H1 (cell line): ENCODE measurements at regions not wholly inside any gene's neighbourhood (a gene's known extent, or its start where the extent isn't known, plus 50 kb on each side); places are given as distances from the start of the nearest gene placed in this dataset.

Experiments
- CTCF ChIA-PET: fragments of 300-600 bp; sonication (Branson Sonifier 250); formaldehyde crosslinking; loops from one replicate; lab custom pipeline; 2021; ENCODE audit not compliant: partially characterized antibody; lab: Charles Lee
- POLR2A ChIA-PET: fragments of 300-600 bp; sonication (Branson Sonifier 250); formaldehyde crosslinking; loops from one replicate; lab custom pipeline; 2021; ENCODE audit warnings: inconsistent platforms; ENCODE audit not compliant: partially characterized antibody; lab: Charles Lee
- DNase-seq, 2 experiments: peaks; one replicate each; pipeline versions ENCODE4 v3.0.0 to v3.0.0-alpha.2; 2010 to 2022; ENCODE audit warnings: low spot score in 2 of 2, low read depth in 1 of 2, mixed read lengths in 1 of 2
- FAIRE-seq: peaks from 2 replicates; lab custom pipeline; 2011; peaks lifted over from hg19 to GRCh38; lab: Jason Lieb, UNC
- H2AFZ ChIP-seq: 2 replicates; pipeline ENCODE4 v1.8.1; 2012; ENCODE audit warnings: low read length, inconsistent platforms
- H2AK5ac ChIP-seq: 2 replicates; pipeline ENCODE4 v1.6.1; 2013; ENCODE audit warnings: low read depth, low read length
- H2BK120ac ChIP-seq: replicated peaks from 2 replicates; pipeline ENCODE3; 2013; ENCODE audit warnings: low read depth, low read length, inconsistent platforms
- H2BK12ac ChIP-seq: 2 replicates; pipeline ENCODE4 v1.6.1; 2013; ENCODE audit warnings: low read depth, low read length
- H2BK15ac ChIP-seq: 2 replicates; pipeline ENCODE4 v1.6.1; 2013; ENCODE audit warnings: low read length
- H2BK20ac ChIP-seq: 2 replicates; pipeline ENCODE4 v1.6.1; 2013; ENCODE audit warnings: low read length
- H2BK5ac ChIP-seq: 2 replicates; pipeline ENCODE4 v1.6.1; 2013; ENCODE audit warnings: low read depth, low read length
- H3K14ac ChIP-seq: 2 replicates; pipeline ENCODE4 v1.6.1; 2013; ENCODE audit warnings: inconsistent platforms; ENCODE audit not compliant: insufficient read length
- H3K18ac ChIP-seq: 2 replicates; pipeline ENCODE4 v1.6.1; 2013; ENCODE audit warnings: low read length; ENCODE audit errors: extremely low read depth
- H3K23ac ChIP-seq: 2 replicates; pipeline ENCODE4 v1.6.1; 2013; ENCODE audit warnings: inconsistent platforms; ENCODE audit not compliant: insufficient read length
- H3K23me2 ChIP-seq: 2 replicates; pipeline ENCODE4 v1.6.1; 2013; ENCODE audit warnings: low read depth, low read length
- H3K27ac ChIP-seq: 2 replicates; pipeline ENCODE4 v1.6.1; 2011; ENCODE audit warnings: low read depth, low read length, inconsistent platforms
- H3K27me3 ChIP-seq, 4 experiments: replicated peaks in 1 of 4; 1 replicate in 1 of 4; 2 replicates in 3 of 4; pipeline versions ENCODE4 v1.6.1 to v1.8.1; 2011 to 2013; ENCODE audit warnings: low read length in 3 of 4, mild to moderate bottlenecking in 3 of 4, inconsistent platforms in 2 of 4, mixed read lengths in 2 of 4, moderate library complexity in 1 of 4; ENCODE audit not compliant: control insufficient read depth in 3 of 4, insufficient read depth in 3 of 4; ENCODE audit errors: extremely low read depth in 1 of 4
- H3K36me3 ChIP-seq, 4 experiments: 2 replicates each; pipeline versions ENCODE4 v1.6.1 to v1.8.1; 2011 to 2013; ENCODE audit warnings: mild to moderate bottlenecking in 4 of 4, low read length in 3 of 4, moderate library complexity in 2 of 4, control low read depth in 1 of 4, inconsistent platforms in 1 of 4; ENCODE audit not compliant: insufficient read depth in 4 of 4, control insufficient read depth in 2 of 4
- H3K4ac ChIP-seq: replicated peaks from 2 replicates; pipeline ENCODE3; 2013; ENCODE audit warnings: low read length, low read depth, mixed read lengths, inconsistent platforms; ENCODE audit not compliant: insufficient read length
- H3K4me1 ChIP-seq, 4 experiments: replicated peaks in 1 of 4; 1 replicate in 1 of 4; 2 replicates in 3 of 4; pipeline versions ENCODE4 v1.6.1 to v1.8.1; 2011 to 2013; ENCODE audit warnings: low read length in 3 of 4, inconsistent platforms in 2 of 4, mixed read lengths in 1 of 4; ENCODE audit not compliant: insufficient read depth in 4 of 4, control insufficient read depth in 3 of 4
- H3K4me2 ChIP-seq, 2 experiments: 2 replicates each; pipeline versions ENCODE4 v1.6.1 to v1.8.1; 2011 to 2013; ENCODE audit warnings: low read depth in 2 of 2, low read length in 2 of 2, control low read depth in 1 of 2, inconsistent platforms in 1 of 2, mild to moderate bottlenecking in 1 of 2; ENCODE audit not compliant: insufficient read depth in 1 of 2
- H3K4me3 ChIP-seq, 4 experiments: fragments of 200-600, 300-600 bp in 1 of 4; sonication (generic), shearing (Covaris generic), sonication (Bioruptor Twin) in 1 of 4; 2 replicates each; pipeline versions ENCODE4 v1.5.1 to v1.8.1; 2011 to 2016; ENCODE audit warnings: low read length in 4 of 4, low read depth in 3 of 4, control low read depth in 2 of 4, inconsistent platforms in 2 of 4, mild to moderate bottlenecking in 2 of 4, mixed read lengths in 1 of 4, moderate library complexity in 1 of 4; ENCODE audit not compliant: insufficient read depth in 2 of 4; ENCODE audit errors: extremely low read depth in 1 of 4
- H3K56ac ChIP-seq: replicated peaks from 2 replicates; pipeline ENCODE3; 2013; ENCODE audit warnings: low read depth, mild to moderate bottlenecking, mixed read lengths, low read length, inconsistent platforms; ENCODE audit not compliant: insufficient read length
- H3K79me1 ChIP-seq: 2 replicates; pipeline ENCODE4 v1.6.1; 2013; ENCODE audit warnings: low read depth, low read length, control low read depth
- H3K79me2 ChIP-seq, 2 experiments: 2 replicates each; pipeline versions ENCODE4 v1.6.1 to v1.8.1; 2012 to 2013; ENCODE audit warnings: low read length in 2 of 2, mild to moderate bottlenecking in 2 of 2, inconsistent platforms in 1 of 2; ENCODE audit not compliant: insufficient read depth in 2 of 2, control insufficient read depth in 1 of 2
- H3K9ac ChIP-seq, 4 experiments: replicated peaks in 1 of 4; 1 replicate in 1 of 4; 2 replicates in 3 of 4; pipeline versions ENCODE4 v1.6.1 to v1.8.1; 2011 to 2013; ENCODE audit warnings: low read depth in 3 of 4, low read length in 3 of 4, control low read depth in 2 of 4, mild to moderate bottlenecking in 2 of 4, moderate library complexity in 2 of 4, inconsistent platforms in 1 of 4; ENCODE audit errors: extremely low read depth in 1 of 4
- H3K9me3 ChIP-seq, 2 experiments: 2 replicates each; pipeline versions ENCODE4 v1.6.1 to v1.8.1; 2012 to 2013; ENCODE audit warnings: mild to moderate bottlenecking in 2 of 2, moderate library complexity in 2 of 2, control low read depth in 1 of 2, inconsistent platforms in 1 of 2, low read depth in 1 of 2, low read length in 1 of 2, mixed read lengths in 1 of 2; ENCODE audit not compliant: insufficient read depth in 2 of 2
- H4K20me1 ChIP-seq, 2 experiments: replicated peaks in 1 of 2; 2 replicates each; pipeline versions ENCODE3 to v1.8.1; 2011 to 2013; ENCODE audit warnings: inconsistent platforms in 2 of 2, low read length in 2 of 2, mild to moderate bottlenecking in 1 of 2; ENCODE audit not compliant: insufficient read depth in 2 of 2, control insufficient read depth in 1 of 2
- H4K5ac ChIP-seq: 2 replicates; pipeline ENCODE4 v1.6.1; 2013; ENCODE audit warnings: low read length, low read depth, mixed read lengths, inconsistent platforms; ENCODE audit not compliant: insufficient read length
- H4K8ac ChIP-seq: 2 replicates; pipeline ENCODE4 v1.8.0; 2013; ENCODE audit warnings: mild to moderate bottlenecking, moderate library complexity, low read length, inconsistent platforms; ENCODE audit not compliant: insufficient read depth; ENCODE audit errors: extremely low read depth
- H4K91ac ChIP-seq: replicated peaks from 2 replicates; pipeline ENCODE3; 2013; ENCODE audit warnings: low read length, mixed read lengths, inconsistent platforms; ENCODE audit not compliant: insufficient read length
- BCL11A ChIP-seq, 2 experiments: IDR thresholded peaks; one replicate each; pipeline ENCODE4 v1.6.1; 2011; ENCODE audit warnings: low read depth in 2 of 2, low read length in 2 of 2, mild to moderate bottlenecking in 2 of 2
- CHD2 ChIP-seq: IDR thresholded peaks from 2 replicates; pipeline ENCODE4 v1.6.1; 2012; ENCODE audit warnings: low read length, improper control_type of control experiment
- GTF2F1 ChIP-seq: IDR thresholded peaks from 2 replicates; pipeline ENCODE4 v1.6.1; 2012; ENCODE audit warnings: low read depth, low read length, improper control_type of control experiment, borderline replicate concordance
- JUN ChIP-seq: IDR thresholded peaks from 2 replicates; pipeline ENCODE4 v1.6.1; 2011; ENCODE audit warnings: low read depth, mild to moderate bottlenecking, improper control_type of control experiment, low read length
- NANOG ChIP-seq: IDR thresholded peaks from 2 replicates; pipeline ENCODE4 v1.6.1; 2011; ENCODE audit warnings: low read length, low read depth, mild to moderate bottlenecking, inconsistent platforms; ENCODE audit not compliant: insufficient read depth, poor library complexity, severe bottlenecking
- NRF1 ChIP-seq: IDR thresholded peaks from 2 replicates; pipeline ENCODE4 v1.6.1; 2011; ENCODE audit warnings: mild to moderate bottlenecking, low read depth, low read length, improper control_type of control experiment
- SIRT6 ChIP-seq: IDR thresholded peaks from one replicate; pipeline ENCODE4 v1.7.1; 2012; ENCODE audit warnings: low read length, inconsistent platforms
- SP4 ChIP-seq: IDR thresholded peaks from 2 replicates; pipeline ENCODE4 v1.6.1; 2012; ENCODE audit warnings: low read length, inconsistent platforms
- TCF12 ChIP-seq: IDR thresholded peaks from 2 replicates; pipeline ENCODE4 v1.6.1; 2011; ENCODE audit warnings: low read depth, mild to moderate bottlenecking, low read length
- TEAD4 ChIP-seq: IDR thresholded peaks from 2 replicates; pipeline ENCODE4 v1.6.1; 2012; ENCODE audit warnings: low read depth, low read length, inconsistent platforms, mixed read lengths
- WGBS, 2 experiments: shearing (Covaris generic) in 1 of 2; methylation state at CpG; one replicate each; pipeline versions ENCODE4 v1.1.6 to v1.1.7; 2013 to 2015; ENCODE audit warnings: low lambda C conversion rate in 2 of 2, mixed read lengths in 2 of 2, inconsistent platforms in 1 of 2, low coverage in 1 of 2, missing lambda C conversion rate in 1 of 2; ENCODE audit not compliant: insufficient replicate concordance in 2 of 2, insufficient coverage in 1 of 2, insufficient read length in 1 of 2; ENCODE audit errors: extremely low coverage in 1 of 2, missing lambda C conversion rate in 1 of 2; 5-methylcytosine and 5-hydroxymethylcytosine counted together

GRCh38 chr12:90290980-90291975, 582.6 kb upstream of the ATP2B1 start:
- H3K23me2 ChIP-seq, result no peaks in the 10 kb centered on the region
- H2BK12ac ChIP-seq, result no peak overlapping the region
- no peaks in the 10 kb centered on the region for H3K27me3 ChIP-seq
- no peak overlapping the region for H3K14ac ChIP-seq
- no peak overlapping the region for H2BK5ac ChIP-seq
- no peak overlapping the region for H3K27ac ChIP-seq
- FAIRE-seq (peak; percentile 39), DNase-seq (no peak)
- peak overlapping the region; percentile 56; the same call in 1 of the 2 replicates for H2AFZ ChIP-seq
- H3K4me3 ChIP-seq, result 0 out of 8 replicates have a peak overlapping the region, but pooled peaks of 1 of the 4 experiments have one; percentile 9
- H3K9ac ChIP-seq, result no peak overlapping the region
- TF ChIP-seq GTF2F1 (no peak), CHD2 (no peak), NRF1 (no peak), JUN (no peak), SIRT6 (no peak), TEAD4 (no peak), SP4 (no peak), BCL11A (IDR thresholded peaks at IDR 0.05; ENCODE audit: low read depth in 2 of 2, low read length in 2 of 2) (no peak), NANOG (no peak), TCF12 (no peak)
- POLR2A ChIA-PET, result no interaction called here
- no peak overlapping the region for H2BK120ac ChIP-seq
- H3K23ac ChIP-seq, result no peak overlapping the region
- H4K91ac ChIP-seq, result no peak overlapping the region
- H2BK20ac ChIP-seq, result no peak overlapping the region
- H3K4me1 ChIP-seq, result peaks cover 0 to 8% (median 2%) of the 10 kb centered on the region in 4 experiments; a peak in 3 of 7 replicates
- H4K5ac ChIP-seq, result no peak overlapping the region
- H2AK5ac ChIP-seq, result no peak overlapping the region
- H3K9me3 ChIP-seq, result peaks cover 0 to 7% of the 10 kb centered on the region in 2 experiments; a peak in 1 of 4 replicates
- H4K20me1 ChIP-seq, result no peaks in the 10 kb centered on the region
- CTCF ChIA-PET, result interaction anchor here (0.8 to 1.2 kb wide), 2 partner anchors 11 to 70 kb away, joined by 3 to 4 read pairs; no protein-coding TSS in a partner anchor
- 67% methylated on average over 4 of the region's 4 CpGs; no CpG with 5 or more reads in 1 of the 2 experiments for WGBS, 2 experiments
- peaks cover 0 to 3% (median 0%) of the 10 kb centered on the region in 4 experiments; a peak in 1 of 8 replicates for H3K36me3 ChIP-seq
- H3K79me2 ChIP-seq, result no peaks in the 10 kb centered on the region
- H3K56ac ChIP-seq, result no peak overlapping the region
- no peak overlapping the region for H2BK15ac ChIP-seq
- no peak overlapping the region for H4K8ac ChIP-seq
- peak overlapping the region; percentile 37 to 49; a peak in 3 of 4 replicates for H3K4me2 ChIP-seq
- H3K4ac ChIP-seq, result no peak overlapping the region
- no peaks in the 10 kb centered on the region for H3K79me1 ChIP-seq
- H3K18ac ChIP-seq, result no peak overlapping the region; the same call in 1 of the 2 replicates
